Bronchial epithelial cell (primary cell): ENCODE measurements at regions not wholly inside any gene's neighbourhood (a gene's known extent, or its start where the extent isn't known, plus 50 kb on each side); places are given as distances from the start of the nearest gene placed in this dataset.

Source experiments
- DNase-seq: peaks from one replicate; pipeline ENCODE4 v3.0.0-alpha.2; 2010; ENCODE audit warnings: low read depth
- FAIRE-seq: peaks from 2 replicates; lab custom pipeline; 2011; peaks lifted over from hg19 to GRCh38; lab: Jason Lieb, UNC
- H3K27me3 ChIP-seq: 2 replicates; pipeline ENCODE4 v1.5.1; 2011; ENCODE audit warnings: low read length; ENCODE audit not compliant: control insufficient read depth, insufficient read depth
- H3K36me3 ChIP-seq: 2 replicates; pipeline ENCODE4 v1.5.1; 2011; ENCODE audit warnings: low read length; ENCODE audit not compliant: control insufficient read depth, insufficient read depth
- H3K4me3 ChIP-seq: 2 replicates; pipeline ENCODE4 v1.5.1; 2011; ENCODE audit warnings: mild to moderate bottlenecking, low read depth, low read length, control low read depth
- TF ChIP-seq, protein P1 (sequence below): IDR thresholded peaks from 2 replicates; pipeline ENCODE4 v1.5.1; 2011; ENCODE audit warnings: mild to moderate bottlenecking, moderate library complexity, low read length, control low read depth, inconsistent platforms; ENCODE audit not compliant: insufficient read depth, severe bottlenecking

DNA sequence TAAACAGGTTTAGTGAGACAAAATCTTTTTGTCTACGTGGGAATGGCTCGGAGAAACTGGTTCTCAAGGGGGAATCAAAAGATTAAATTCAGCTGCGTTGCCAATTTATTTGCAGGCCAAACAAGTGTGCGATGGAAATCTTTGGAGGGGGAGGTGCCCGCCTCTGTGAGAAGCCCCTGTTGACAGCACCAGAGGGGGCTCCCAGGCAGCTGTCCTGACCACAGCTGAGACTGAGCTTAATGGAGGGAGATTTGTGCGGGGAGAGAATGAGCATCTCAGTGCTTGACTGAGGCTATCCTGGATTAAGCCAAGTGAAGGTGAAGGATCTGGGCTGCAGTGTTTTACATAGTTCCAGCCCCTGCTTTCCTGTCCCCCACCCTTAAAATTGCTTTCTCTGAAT is 169.7 kb downstream of the ATG4C start:
- Histone ChIP-seq H3K36me3 (no peaks in the 10 kb centered on the region), H3K27me3 (no peaks in the 10 kb centered on the region), H3K4me3 (no peak overlapping the region)
- FAIRE-seq: no peak
- DNase-seq: no peak
- TF ChIP-seq, protein P1, sequence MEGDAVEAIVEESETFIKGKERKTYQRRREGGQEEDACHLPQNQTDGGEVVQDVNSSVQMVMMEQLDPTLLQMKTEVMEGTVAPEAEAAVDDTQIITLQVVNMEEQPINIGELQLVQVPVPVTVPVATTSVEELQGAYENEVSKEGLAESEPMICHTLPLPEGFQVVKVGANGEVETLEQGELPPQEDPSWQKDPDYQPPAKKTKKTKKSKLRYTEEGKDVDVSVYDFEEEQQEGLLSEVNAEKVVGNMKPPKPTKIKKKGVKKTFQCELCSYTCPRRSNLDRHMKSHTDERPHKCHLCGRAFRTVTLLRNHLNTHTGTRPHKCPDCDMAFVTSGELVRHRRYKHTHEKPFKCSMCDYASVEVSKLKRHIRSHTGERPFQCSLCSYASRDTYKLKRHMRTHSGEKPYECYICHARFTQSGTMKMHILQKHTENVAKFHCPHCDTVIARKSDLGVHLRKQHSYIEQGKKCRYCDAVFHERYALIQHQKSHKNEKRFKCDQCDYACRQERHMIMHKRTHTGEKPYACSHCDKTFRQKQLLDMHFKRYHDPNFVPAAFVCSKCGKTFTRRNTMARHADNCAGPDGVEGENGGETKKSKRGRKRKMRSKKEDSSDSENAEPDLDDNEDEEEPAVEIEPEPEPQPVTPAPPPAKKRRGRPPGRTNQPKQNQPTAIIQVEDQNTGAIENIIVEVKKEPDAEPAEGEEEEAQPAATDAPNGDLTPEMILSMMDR: no peak

DNA sequence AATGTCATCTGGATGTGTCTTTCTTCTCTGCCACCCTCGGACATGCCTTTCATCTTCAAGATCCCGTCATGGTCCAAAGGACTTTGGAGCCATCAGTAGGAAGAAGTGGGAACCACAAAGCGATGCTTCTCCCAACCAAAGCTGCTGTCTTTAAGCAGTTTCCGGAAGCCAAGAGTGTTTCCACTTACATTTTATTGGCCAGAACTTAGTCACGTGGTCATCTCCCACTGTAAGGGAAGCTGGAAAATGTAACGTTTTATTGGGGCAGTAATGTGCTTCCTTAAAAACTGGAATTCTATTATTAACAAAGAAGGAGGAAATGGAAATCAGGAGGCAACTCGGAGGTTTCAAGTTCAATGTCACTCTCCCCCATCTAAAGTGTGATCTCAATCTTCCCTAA is 170.8 kb downstream of the ATG4C start:
- Histone ChIP-seq H3K4me3 (no peak overlapping the region), H3K36me3 (no peaks in the 10 kb centered on the region), H3K27me3 (no peaks in the 10 kb centered on the region)
- FAIRE-seq (no peak), DNase-seq (no peak)
- TF ChIP-seq, protein P1: no peak

DNA sequence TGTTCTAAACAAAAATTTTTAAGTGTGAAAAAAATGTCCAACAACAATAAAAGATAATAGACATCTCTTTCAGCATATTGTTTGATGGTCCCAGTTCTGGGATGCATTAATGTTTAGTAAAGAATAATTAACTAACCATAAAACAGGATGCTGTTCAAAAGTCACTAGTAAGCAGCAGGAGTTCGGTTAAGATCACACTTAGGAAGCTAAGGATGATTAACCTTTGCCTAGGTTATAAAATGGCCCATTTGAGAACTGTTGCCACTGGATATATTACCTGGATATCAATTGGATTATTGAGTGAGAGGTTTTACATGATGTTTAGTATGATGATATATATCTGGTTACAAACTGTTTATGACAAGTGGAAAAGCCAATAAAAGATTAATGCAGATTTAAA is 171.7 kb downstream of the ATG4C start:
- TF ChIP-seq, protein P1: no peak
- no peaks in the 10 kb centered on the region for H3K27me3 ChIP-seq
- no peaks in the 10 kb centered on the region for H3K36me3 ChIP-seq
- DNase-seq (no peak), FAIRE-seq (no peak)
- no peak overlapping the region for H3K4me3 ChIP-seq

DNA sequence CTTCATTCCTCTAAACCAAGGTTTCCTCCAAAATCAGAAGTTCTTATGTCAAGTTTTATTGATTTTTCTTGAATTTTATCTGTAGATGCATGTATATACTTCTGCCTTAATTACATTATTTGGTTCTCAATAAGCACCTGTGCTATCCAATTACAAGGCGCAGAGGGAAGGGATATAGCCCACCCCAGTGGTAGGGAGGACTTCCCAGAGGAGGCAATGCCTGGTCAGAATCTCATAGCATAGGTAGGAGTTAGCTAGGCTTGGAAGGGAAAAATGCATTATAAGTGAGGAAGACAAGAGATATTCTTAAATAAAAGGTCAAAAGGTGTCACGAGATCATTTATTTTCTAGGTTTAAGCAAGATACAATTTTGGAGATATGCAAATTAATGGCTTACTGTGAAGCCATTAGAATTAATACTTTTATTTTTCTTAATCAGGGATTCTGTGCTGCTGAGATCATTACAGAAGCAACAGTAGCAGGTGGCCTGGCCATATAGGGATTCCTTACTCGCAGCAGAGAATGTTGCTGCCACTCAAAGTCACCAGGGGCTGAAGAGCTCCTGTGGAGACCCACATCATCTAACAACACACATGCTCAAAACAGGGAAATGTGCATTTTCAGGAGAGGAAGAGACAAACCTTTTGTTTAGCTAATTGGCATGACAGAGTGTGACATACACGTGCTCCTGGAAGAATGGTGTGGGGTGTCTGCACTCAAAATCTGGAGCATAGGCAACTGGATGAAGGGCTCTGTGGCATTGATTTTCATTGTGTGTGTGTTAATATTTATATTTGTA is 178.3 kb downstream of the ATG4C start:
- TF ChIP-seq, protein P1: no peak
- H3K36me3 ChIP-seq: no peaks in the 10 kb centered on the region
- FAIRE-seq (no peak), DNase-seq (no peak)
- H3K27me3 ChIP-seq: no peaks in the 10 kb centered on the region
- H3K4me3 ChIP-seq: no peak overlapping the region

DNA sequence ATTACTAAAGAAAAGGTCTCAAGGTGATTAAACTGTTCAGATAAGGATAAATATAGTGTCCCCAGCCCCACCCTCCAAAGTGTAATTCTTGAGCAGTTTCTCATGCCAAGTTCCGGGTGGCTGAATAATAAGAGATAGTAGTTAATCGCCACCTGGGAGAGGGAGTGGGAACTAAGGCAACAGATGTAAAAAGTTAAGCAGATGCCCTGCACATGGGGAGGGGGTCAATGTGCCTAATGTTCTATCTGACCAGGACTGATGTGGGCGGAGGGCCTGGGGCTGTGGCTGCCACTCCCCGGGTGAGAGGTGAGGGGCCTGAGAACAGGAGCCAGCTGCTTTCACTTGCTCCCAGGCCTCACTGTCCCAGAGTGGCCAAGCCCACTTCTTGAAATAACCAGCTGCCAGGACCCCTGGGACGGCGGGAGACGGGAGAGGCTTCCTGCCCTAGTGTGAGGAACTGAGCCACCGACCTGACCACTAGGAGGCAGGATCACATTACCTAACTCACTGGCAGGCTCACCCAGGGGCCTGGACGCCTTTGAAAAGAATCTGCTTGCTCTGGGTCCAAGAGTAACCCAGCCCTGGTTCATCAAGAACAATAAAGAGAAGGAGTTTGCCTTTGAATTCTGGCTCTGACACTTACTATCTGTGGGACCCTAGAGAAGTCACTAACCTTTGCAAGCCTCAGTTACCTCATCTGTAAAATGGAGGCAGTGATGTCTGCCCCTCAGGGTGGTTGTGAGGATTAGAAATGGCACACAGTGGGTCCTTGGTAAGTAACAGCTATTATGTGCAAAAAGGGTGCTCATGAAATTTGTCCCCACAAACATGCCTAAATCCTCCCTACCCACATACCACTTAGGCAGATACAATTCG is 179.2 kb downstream of the ATG4C start:
- DNase-seq (peak; percentile 7), FAIRE-seq (no peak)
- H3K4me3 ChIP-seq: no peak overlapping the region
- no peaks in the 10 kb centered on the region for H3K27me3 ChIP-seq
- no peaks in the 10 kb centered on the region for H3K36me3 ChIP-seq
- TF ChIP-seq, protein P1: peak; percentile 68
